ENCODE measurements at regions not wholly inside any gene's neighbourhood (a gene's known extent, or its start where the extent isn't known, plus 50 kb on each side); places are given as distances from the start of the nearest gene placed in this dataset.
"Not testable (repeated sequence)": the region's sequence is repeated elsewhere in the genome, so short reads cannot be mapped to it uniquely, and the experiment has no call there.

DNA sequence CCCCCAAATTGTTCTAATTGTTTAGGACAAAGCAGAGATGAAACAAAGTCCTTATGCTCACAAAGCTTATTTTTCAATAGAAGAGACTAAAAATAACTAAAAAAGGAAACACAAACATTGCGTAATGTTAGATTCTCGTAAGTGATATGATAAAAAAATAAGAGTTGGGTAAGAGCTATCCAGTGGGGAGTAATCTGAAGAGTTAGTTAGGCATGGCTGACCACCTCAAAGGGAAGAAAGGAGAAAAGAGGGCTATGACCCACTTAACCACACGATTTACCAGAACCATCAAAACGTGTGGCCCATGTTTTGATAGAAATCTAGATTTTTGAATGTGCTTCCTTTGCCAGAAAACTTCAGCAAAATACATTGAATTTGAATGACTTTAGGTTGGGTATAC is 1296.8 kb upstream of the NUDT12 start:
- WGBS (ENCODE audit: insufficient coverage) = no CpG with 5 or more reads among the region's 4 CpGs
- ChIA-PET CTCF (no interaction called here), POLR2A (no interaction called here)
- Mint-ChIP-seq H3K27me3 (no peaks in the 10 kb centered on the region), H3K4me3 (no peak overlapping the region), H3K27ac (no peak overlapping the region), H3K9me3 (ENCODE audit: insufficient read depth) (peaks cover 4% of the 10 kb centered on the region), H3K4me1 (no peaks in the 10 kb centered on the region)
- Histone ChIP-seq H3K36me3 (replicated peaks in 1 of 2; ENCODE audit: control extremely low read depth in 1 of 2, control insufficient read depth in 1 of 2, extremely low read depth in 1 of 2, insufficient read depth in 2 of 2, low read length in 1 of 2) (no peaks in the 10 kb centered on the region), H3K4me2 (replicated peaks; ENCODE audit: low read depth, low read length, poor library complexity, severe bottlenecking) (no peak overlapping the region), H3K27me3 (replicated peaks in 1 of 4; ENCODE audit: control extremely low read depth in 1 of 4, control insufficient read depth in 3 of 4, insufficient read depth in 4 of 4, low read length in 3 of 4) (no peaks in the 10 kb centered on the region), H3K27ac (ENCODE audit: low read length in 2 of 2) (no peak overlapping the region), H2AFZ (ENCODE audit: insufficient read depth, low read depth, low read length, poor library complexity, severe bottlenecking) (no peak overlapping the region), H3K4me1 (ENCODE audit: control insufficient read depth in 2 of 2, insufficient read depth in 2 of 2, low read length in 2 of 2) (no peaks in the 10 kb centered on the region), H3K4me3 (ENCODE audit: control extremely low read depth in 1 of 5, extremely low read depth in 1 of 5, insufficient read depth in 1 of 5, low read depth in 2 of 5, low read length in 4 of 5) (no peak overlapping the region), H3K79me2 (ENCODE audit: control insufficient read depth, insufficient read depth, low read length) (no peaks in the 10 kb centered on the region), H3K9ac (ENCODE audit: low read length) (no peak overlapping the region), H4K20me1 (ENCODE audit: control insufficient read depth, insufficient read depth, low read length, poor library complexity, severe bottlenecking) (no peaks in the 10 kb centered on the region), H3K9me3 (ENCODE audit: control extremely low read depth in 1 of 3, control insufficient read depth in 2 of 3, insufficient read depth in 1 of 3, low read length in 2 of 3) (peaks cover 0 to 3% (median 0%) of the 10 kb centered on the region in 3 donors)
- ATAC-seq (ENCODE audit: low read depth) (no peak), DNase-seq (no peak)
- intact Hi-C loops (cut with micrococcal nuclease) = no loop called here
- TF ChIP-seq, protein P1, sequence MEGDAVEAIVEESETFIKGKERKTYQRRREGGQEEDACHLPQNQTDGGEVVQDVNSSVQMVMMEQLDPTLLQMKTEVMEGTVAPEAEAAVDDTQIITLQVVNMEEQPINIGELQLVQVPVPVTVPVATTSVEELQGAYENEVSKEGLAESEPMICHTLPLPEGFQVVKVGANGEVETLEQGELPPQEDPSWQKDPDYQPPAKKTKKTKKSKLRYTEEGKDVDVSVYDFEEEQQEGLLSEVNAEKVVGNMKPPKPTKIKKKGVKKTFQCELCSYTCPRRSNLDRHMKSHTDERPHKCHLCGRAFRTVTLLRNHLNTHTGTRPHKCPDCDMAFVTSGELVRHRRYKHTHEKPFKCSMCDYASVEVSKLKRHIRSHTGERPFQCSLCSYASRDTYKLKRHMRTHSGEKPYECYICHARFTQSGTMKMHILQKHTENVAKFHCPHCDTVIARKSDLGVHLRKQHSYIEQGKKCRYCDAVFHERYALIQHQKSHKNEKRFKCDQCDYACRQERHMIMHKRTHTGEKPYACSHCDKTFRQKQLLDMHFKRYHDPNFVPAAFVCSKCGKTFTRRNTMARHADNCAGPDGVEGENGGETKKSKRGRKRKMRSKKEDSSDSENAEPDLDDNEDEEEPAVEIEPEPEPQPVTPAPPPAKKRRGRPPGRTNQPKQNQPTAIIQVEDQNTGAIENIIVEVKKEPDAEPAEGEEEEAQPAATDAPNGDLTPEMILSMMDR (IDR thresholded peaks at IDR 0.05) = no peak
- TF ChIP-seq EZH2 (IDR thresholded peaks at IDR 0.05; ENCODE audit: borderline replicate concordance, insufficient read depth, low read depth, low read length, poor library complexity, severe bottlenecking) = no peak

DNA sequence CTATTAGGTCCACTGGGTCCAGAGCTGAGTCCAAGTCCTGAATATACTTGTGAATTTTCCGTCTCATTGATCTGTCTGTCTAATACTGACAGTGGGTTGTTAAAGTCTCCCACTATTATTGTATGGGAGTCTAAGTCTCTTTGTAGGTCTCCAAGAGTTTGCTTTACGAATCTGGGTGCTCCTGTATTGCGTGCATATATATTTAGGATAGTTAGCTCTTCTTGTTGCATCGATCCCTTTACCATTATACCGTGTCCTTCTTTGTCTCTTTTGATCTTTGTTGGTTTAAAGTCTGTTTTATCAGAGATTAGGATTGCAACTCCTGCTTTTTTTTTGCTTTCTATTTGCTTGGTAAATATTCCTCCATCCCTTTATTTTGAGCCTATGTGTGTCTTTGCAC is 1289.5 kb upstream of the NUDT12 start:
- H3K4me1 ChIP-seq (ENCODE audit: control insufficient read depth in 2 of 2, insufficient read depth in 2 of 2, low read length in 2 of 2); DNase-seq; H4K20me1 ChIP-seq (ENCODE audit: control insufficient read depth, insufficient read depth, low read length, poor library complexity, severe bottlenecking); H3K27ac Mint-ChIP-seq; POLR2A ChIA-PET; H3K9me3 Mint-ChIP-seq (ENCODE audit: insufficient read depth); H3K4me3 Mint-ChIP-seq; H3K4me2 ChIP-seq (replicated peaks; ENCODE audit: low read depth, low read length, poor library complexity, severe bottlenecking); ATAC-seq (ENCODE audit: low read depth); H3K27ac ChIP-seq (ENCODE audit: low read length in 2 of 2); H3K4me1 Mint-ChIP-seq; H2AFZ ChIP-seq (ENCODE audit: insufficient read depth, low read depth, low read length, poor library complexity, severe bottlenecking); H3K27me3 Mint-ChIP-seq; H3K9me3 ChIP-seq (ENCODE audit: control extremely low read depth in 1 of 3, control insufficient read depth in 2 of 3, insufficient read depth in 1 of 3, low read length in 2 of 3); H3K79me2 ChIP-seq (ENCODE audit: control insufficient read depth, insufficient read depth, low read length); H3K4me3 ChIP-seq (ENCODE audit: control extremely low read depth in 1 of 5, extremely low read depth in 1 of 5, insufficient read depth in 1 of 5, low read depth in 2 of 5, low read length in 4 of 5); H3K27me3 ChIP-seq (replicated peaks in 1 of 4; ENCODE audit: control extremely low read depth in 1 of 4, control insufficient read depth in 3 of 4, insufficient read depth in 4 of 4, low read length in 3 of 4); H3K9ac ChIP-seq (ENCODE audit: low read length); H3K36me3 ChIP-seq (replicated peaks in 1 of 2; ENCODE audit: control extremely low read depth in 1 of 2, control insufficient read depth in 1 of 2, extremely low read depth in 1 of 2, insufficient read depth in 2 of 2, low read length in 1 of 2); CTCF ChIA-PET; intact Hi-C loops (cut with micrococcal nuclease): not testable (repeated sequence)
- WGBS (ENCODE audit: insufficient coverage) = 88% methylated on average over 2 of the region's 5 CpGs
